HG03378 (cell line): ENCODE measurements at regions not wholly inside any gene's neighbourhood (a gene's known extent, or its start where the extent isn't known, plus 50 kb on each side); places are given as distances from the start of the nearest gene placed in this dataset.

Experiments used
- ATAC-seq: cut with Tn5 transposase; IDR thresholded peaks from one replicate; pipeline ENCODE4 v1.9.1; 2021; ENCODE audit warnings: mild to moderate bottlenecking, moderate library complexity; ENCODE audit not compliant: unreplicated experiment

GRCh38 chr7:17212188-17212587 lies 86.3 kb upstream of the AHR start:
- no peak for ATAC-seq

GRCh38 chr7:17227766-17228490 lies 70.5 kb upstream of the AHR start:
- ATAC-seq = no peak

GRCh38 chr7:17229228-17229627 lies 69.2 kb upstream of the AHR start:
- ATAC-seq = no peak

- no peak for ATAC-seq
Observed at GRCh38 chr7:17230099-17230807, 68.2 kb upstream of the AHR start.

GRCh38 chr7:17233603-17234002 lies 64.8 kb upstream of the AHR start:
- no peak for ATAC-seq

GRCh38 chr7:17234030-17234397 lies 64.4 kb upstream of the AHR start:
- peak; percentile 38 for ATAC-seq

GRCh38 chr7:17234398-17235031 lies 63.9 kb upstream of the AHR start:
- ATAC-seq = peak; percentile 97

- ATAC-seq = no peak
Observed at GRCh38 chr7:17236171-17236570, 62.3 kb upstream of the AHR start.

GRCh38 chr7:17236603-17237002 lies 61.8 kb upstream of the AHR start:
- no peak for ATAC-seq

GRCh38 chr7:17239046-17239445 lies 59.4 kb upstream of the AHR start:
- ATAC-seq = no peak

- ATAC-seq = no peak
Observed at GRCh38 chr7:17239683-17240521, 58.5 kb upstream of the AHR start.

- no peak for ATAC-seq
Observed at GRCh38 chr7:17242504-17242903, 55.9 kb upstream of the AHR start.

GRCh38 chr7:17244786-17245185 lies 53.7 kb upstream of the AHR start:
- ATAC-seq = no peak

GRCh38 chr7:17247357-17247756 lies 51.1 kb upstream of the AHR start:
- no peak for ATAC-seq

GRCh38 chr7:17248527-17248926 lies 49.9 kb upstream of the AHR start:
- ATAC-seq = no peak
